HG03439 (cell line): ENCODE measurements at regions not wholly inside any gene's neighbourhood (a gene's known extent, or its start where the extent isn't known, plus 50 kb on each side); places are given as distances from the start of the nearest gene placed in this dataset.

ENCODE experiments used
- ATAC-seq: cut with Tn5 transposase; IDR thresholded peaks from one replicate; pipeline ENCODE4 v1.9.1; 2021; ENCODE audit warnings: mild to moderate bottlenecking, moderate library complexity; ENCODE audit not compliant: unreplicated experiment

- ATAC-seq, result no peak
Observed at GRCh38 chr1:81498471-81499462, 302.0 kb upstream of the ADGRL2 start.

- ATAC-seq, result no peak
Observed at GRCh38 chr1:81496349-81496748, 304.4 kb upstream of the ADGRL2 start.

GRCh38 chr1:81493102-81493869 is 307.4 kb upstream of the ADGRL2 start:
- no peak for ATAC-seq

GRCh38 chr1:81492628-81493027 is 308.1 kb upstream of the ADGRL2 start:
- ATAC-seq, result no peak

- ATAC-seq, result no peak
Observed at GRCh38 chr1:81490614-81491013, 310.1 kb upstream of the ADGRL2 start.

GRCh38 chr1:81489372-81489934 is 311.3 kb upstream of the ADGRL2 start:
- no peak for ATAC-seq

- ATAC-seq, result no peak
Observed at GRCh38 chr1:81484284-81484683, 316.4 kb upstream of the ADGRL2 start.

GRCh38 chr1:81478219-81478618 is 322.5 kb upstream of the ADGRL2 start:
- ATAC-seq, result no peak

- no peak for ATAC-seq
Observed at GRCh38 chr1:81477710-81478109, 323.0 kb upstream of the ADGRL2 start.

- no peak for ATAC-seq
Observed at GRCh38 chr1:81472387-81472786, 328.3 kb upstream of the ADGRL2 start.

GRCh38 chr1:81471255-81471654 is 329.5 kb upstream of the ADGRL2 start:
- no peak for ATAC-seq

GRCh38 chr1:81470275-81470674 is 330.5 kb upstream of the ADGRL2 start:
- ATAC-seq, result no peak

- no peak for ATAC-seq
Observed at GRCh38 chr1:81467383-81467782, 333.4 kb upstream of the ADGRL2 start.

GRCh38 chr1:81466961-81467360 is 333.8 kb upstream of the ADGRL2 start:
- ATAC-seq, result no peak

- no peak for ATAC-seq
Observed at GRCh38 chr1:81463936-81464837, 336.5 kb upstream of the ADGRL2 start.

GRCh38 chr1:81459043-81459442 is 341.7 kb upstream of the ADGRL2 start:
- ATAC-seq, result no peak

- no peak for ATAC-seq
Observed at GRCh38 chr1:81458186-81458585, 342.5 kb upstream of the ADGRL2 start.

GRCh38 chr1:81455481-81455880 is 345.3 kb upstream of the ADGRL2 start:
- ATAC-seq, result no peak

- no peak for ATAC-seq
Observed at GRCh38 chr1:81453971-81454370, 346.8 kb upstream of the ADGRL2 start.

- no peak for ATAC-seq
Observed at GRCh38 chr1:81453367-81453703, 347.4 kb upstream of the ADGRL2 start.
